A549 (cell line): ENCODE measurements at regions not wholly inside any gene's neighbourhood (a gene's known extent, or its start where the extent isn't known, plus 50 kb on each side); places are given as distances from the start of the nearest gene placed in this dataset.

Experiments used
- ATAC-seq, 2 experiments: fragments of 200-7000 bp in 1 of 2; fragments of >200 bp in 1 of 2; cut with Nextera tagmentation in 1 of 2; cut with Tn5 transposase in 1 of 2; 3 replicates each; pipeline versions ENCODE4 v1.8.0 to v1.9.1; 2018 to 2020; ENCODE audit warnings: mild to moderate bottlenecking in 1 of 2, moderate library complexity in 1 of 2
- CTCF ChIA-PET: fragments of 300-600 bp; sonication (Branson Sonifier 250); formaldehyde crosslinking; extraction: SDS; loops from one replicate; lab custom pipeline; 2021; ENCODE audit warnings: antibody characterized with exemption, inconsistent platforms; lab: Yijun Ruan, JAX
- POLR2A ChIA-PET: fragments of 350-600 bp; formaldehyde crosslinking; extraction: SDS; loops from one replicate; lab custom pipeline; 2021; ENCODE audit warnings: antibody characterized with exemption, inconsistent platforms; lab: Yijun Ruan, JAX
- DNase-seq, 2 experiments: peaks; one replicate each; pipeline versions ENCODE4 v3.0.0 to v3.0.0-alpha.2; 2011 to 2016; ENCODE audit warnings: low read depth in 1 of 2, low spot score in 1 of 2
- FAIRE-seq: peaks from 2 replicates; lab custom pipeline; 2011; peaks lifted over from hg19 to GRCh38; lab: Jason Lieb, UNC
- H3K27ac ChIP-seq, 2 experiments: fragments of >200 bp; sonication (Bioruptor Twin); formaldehyde crosslinking; 3 replicates each; pipeline ENCODE4 v1.5.1; 2016 to 2017
- H3K4me1 ChIP-seq: fragments of >200 bp; sonication (Bioruptor Twin); formaldehyde crosslinking; 3 replicates; pipeline ENCODE4 v1.6.1; 2016
- H3K4me2 ChIP-seq: fragments of >200 bp; sonication (Bioruptor Twin); formaldehyde crosslinking; 3 replicates; pipeline ENCODE4 v1.6.1; 2016
- H3K4me3 ChIP-seq: fragments of >200 bp; sonication (Bioruptor Twin); formaldehyde crosslinking; 3 replicates; pipeline ENCODE4 v1.5.1; 2016
- H3K9me3 ChIP-seq: fragments of >200 bp; sonication (Bioruptor Twin); formaldehyde crosslinking; 3 replicates; pipeline ENCODE4 v1.6.1; 2016
- CBX2 ChIP-seq: fragments of 200-600 bp; sonication (generic); IDR thresholded peaks from 2 replicates; pipeline ENCODE4 v1.6.1; 2016; ENCODE audit warnings: low read depth, mild to moderate bottlenecking, borderline replicate concordance
- CBX8 ChIP-seq: fragments of 200-600 bp; sonication (generic); IDR thresholded peaks from 2 replicates; pipeline ENCODE4 v1.6.1; 2016
- CHD4 ChIP-seq: fragments of 200-600 bp; sonication (generic); IDR thresholded peaks from 2 replicates; pipeline ENCODE4 v1.6.1; 2016; ENCODE audit warnings: antibody characterized with exemption, mild to moderate bottlenecking, borderline replicate concordance
- EHF ChIP-seq: fragments of 250-450 bp; sonication (Bioruptor Pico); IDR thresholded peaks from 2 replicates; pipeline ENCODE4 v1.5.0; 2020; ENCODE audit warnings: mild to moderate bottlenecking
- FOSB ChIP-seq: fragments of 250-450 bp; sonication (Bioruptor Pico); IDR thresholded peaks from 2 replicates; pipeline ENCODE4 v1.5.0; 2020; ENCODE audit warnings: mild to moderate bottlenecking, moderate library complexity
- FOSL2 ChIP-seq, 2 experiments: fragments of 450-650 bp in 1 of 2; fragments of >200 bp in 1 of 2; sonication (Bioruptor Twin) in 1 of 2; formaldehyde crosslinking; IDR thresholded peaks; 2 replicates each; pipeline versions ENCODE4 v1.5.0 to v1.6.1; 2016 to 2020; ENCODE audit warnings: mild to moderate bottlenecking in 1 of 2, moderate library complexity in 1 of 2
- HOXA7 ChIP-seq: fragments of 250-450 bp; sonication (Bioruptor Pico); IDR thresholded peaks from 2 replicates; pipeline ENCODE4 v1.5.0; 2020; ENCODE audit warnings: mild to moderate bottlenecking, moderate library complexity
- HOXB13 ChIP-seq: fragments of 250-450 bp; sonication (Bioruptor Pico); IDR thresholded peaks from 2 replicates; pipeline ENCODE4 v1.5.0; 2020; ENCODE audit warnings: low read depth, mild to moderate bottlenecking, moderate library complexity
- KDM1A ChIP-seq: fragments of 200-600 bp; sonication (generic); IDR thresholded peaks from 2 replicates; pipeline ENCODE4 v1.6.1; 2016; ENCODE audit warnings: low read depth, mild to moderate bottlenecking
- KDM5A ChIP-seq: fragments of 200-600 bp; sonication (generic); IDR thresholded peaks from 2 replicates; pipeline ENCODE4 v1.6.1; 2016; ENCODE audit warnings: antibody characterized with exemption, mild to moderate bottlenecking
- MAFK ChIP-seq: fragments of 450-650 bp; IDR thresholded peaks from 2 replicates; pipeline ENCODE4 v1.6.1; 2014; ENCODE audit not compliant: partially characterized antibody
- NR3C1 ChIP-seq: fragments of >200 bp; sonication (Bioruptor Twin); formaldehyde crosslinking; IDR thresholded peaks from 3 replicates; pipeline ENCODE4 v1.6.1; 2017
- RCOR1 ChIP-seq: fragments of 150-350 bp; IDR thresholded peaks from 2 replicates; pipeline ENCODE4 v1.6.1; 2014; ENCODE audit warnings: antibody characterized with exemption, low read length, low read depth
- RFX5 ChIP-seq: fragments of 450-650 bp; IDR thresholded peaks from 2 replicates; pipeline ENCODE4 v1.7.1; 2014; ENCODE audit warnings: antibody characterized with exemption, mild to moderate bottlenecking, moderate library complexity
- SREBF2 ChIP-seq: fragments of 450-650 bp; IDR thresholded peaks from 2 replicates; pipeline ENCODE4 v1.6.1; 2014; ENCODE audit warnings: mild to moderate bottlenecking, moderate library complexity
- TFCP2L1 ChIP-seq: fragments of 250-450 bp; sonication (Bioruptor Pico); IDR thresholded peaks from 2 replicates; pipeline ENCODE4 v1.5.0; 2021; ENCODE audit warnings: mild to moderate bottlenecking
- TP53 ChIP-seq: fragments of 250-450 bp; sonication (Bioruptor Pico); IDR thresholded peaks from 2 replicates; pipeline ENCODE4 v1.5.0; 2021; ENCODE audit warnings: mild to moderate bottlenecking, moderate library complexity
- ZC3H11A ChIP-seq: fragments of 450-650 bp; IDR thresholded peaks from 2 replicates; pipeline ENCODE4 v1.6.1; 2014; ENCODE audit warnings: antibody characterized with exemption, mild to moderate bottlenecking
- WGBS: methylation state at CpG from one replicate; pipeline ENCODE4 v1.1.6; 2017; ENCODE audit errors: missing lambda C conversion rate; 5-methylcytosine and 5-hydroxymethylcytosine counted together
- TF ChIP-seq, protein P1 (sequence below): IDR thresholded peaks from 2 replicates; pipeline ENCODE4 v1.6.1; 2012
- TF ChIP-seq, protein P2 (sequence below): fragments of 250-450 bp; sonication (Bioruptor Pico); IDR thresholded peaks from 2 replicates; pipeline ENCODE4 v1.5.0; 2020; ENCODE audit warnings: low read depth, mild to moderate bottlenecking, moderate library complexity
- TF ChIP-seq, protein P3 (sequence below): fragments of >200 bp; sonication (Bioruptor Twin); formaldehyde crosslinking; IDR thresholded peaks from 3 replicates; pipeline ENCODE4 v1.5.1; 2016

DNA sequence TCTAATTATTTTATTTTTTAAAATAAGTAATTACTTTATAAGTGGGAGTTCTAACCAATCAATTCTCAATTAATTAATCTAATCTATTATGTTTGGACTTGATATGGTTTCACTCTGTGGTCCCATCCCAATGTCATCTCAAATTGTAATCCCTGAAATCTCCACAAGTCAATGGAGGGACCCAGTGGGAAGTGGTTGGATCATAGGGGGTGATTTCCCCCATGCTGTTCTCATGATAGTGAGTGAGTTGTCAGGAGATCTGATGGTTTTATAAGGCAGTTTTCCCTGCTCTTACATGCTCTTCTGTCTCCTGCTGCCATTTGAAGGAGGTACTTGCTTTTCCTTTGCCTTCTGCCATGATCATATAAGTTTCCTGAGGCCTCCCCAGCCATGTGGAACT, 836.1 kb downstream of the GALC start:
- TF ChIP-seq KDM1A (no peak), CBX8 (no peak), EHF (CRISPR knock-in tag) (no peak), CHD4 (no peak), CBX2 (no peak), RCOR1 (no peak)
- TF ChIP-seq, protein P1, sequence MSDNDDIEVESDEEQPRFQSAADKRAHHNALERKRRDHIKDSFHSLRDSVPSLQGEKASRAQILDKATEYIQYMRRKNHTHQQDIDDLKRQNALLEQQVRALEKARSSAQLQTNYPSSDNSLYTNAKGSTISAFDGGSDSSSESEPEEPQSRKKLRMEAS: no peak
- ChIA-PET POLR2A (no interaction called here), CTCF (no interaction called here)
- Histone ChIP-seq H3K4me3 (no peak overlapping the region), H3K27ac (no peak overlapping the region), H3K9me3 (no peaks in the 10 kb centered on the region), H3K4me1 (no peaks in the 10 kb centered on the region), H3K4me2 (no peak overlapping the region)
- ATAC-seq (no peak), FAIRE-seq (no peak), DNase-seq (no peak)

DNA sequence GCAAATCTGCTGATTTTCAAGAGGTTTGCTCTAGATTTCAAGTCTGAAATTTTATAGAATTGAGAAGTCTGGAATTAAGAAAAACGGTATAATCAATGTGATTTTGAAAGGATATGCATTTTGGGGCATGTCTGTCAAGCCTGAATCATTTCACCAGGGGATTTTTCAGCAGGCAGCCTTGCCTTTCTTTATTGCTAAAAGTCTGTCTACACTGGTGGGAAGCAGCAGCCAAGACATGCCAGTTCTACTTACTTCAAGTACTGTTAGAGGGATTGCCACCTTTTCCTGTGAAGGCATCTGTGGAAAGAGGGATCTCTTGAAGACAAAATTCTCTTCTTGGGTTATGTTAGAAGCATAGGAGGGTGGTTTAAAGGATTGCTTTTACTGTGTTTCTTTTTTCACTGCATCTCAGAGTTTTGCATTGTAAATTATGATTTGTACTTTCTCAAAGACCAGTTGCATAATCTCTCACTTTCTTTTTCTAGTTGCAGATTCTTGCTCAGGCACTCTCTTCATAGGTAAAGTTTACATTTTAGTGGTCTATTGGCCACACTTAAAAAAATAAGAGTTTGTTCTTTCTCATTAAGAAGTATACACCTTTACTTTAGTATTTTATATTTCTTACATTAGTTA, 837.0 kb downstream of the GALC start:
- FAIRE-seq (no peak), ATAC-seq (no peak), DNase-seq (no peak)
- no peak overlapping the region for H3K4me3 ChIP-seq
- H3K4me1 ChIP-seq: no peaks in the 10 kb centered on the region
- WGBS: 3% methylated on average over 1 of the region's 1 CpG
- no peak overlapping the region for H3K4me2 ChIP-seq
- no peak overlapping the region for H3K27ac ChIP-seq
- ChIA-PET CTCF (no interaction called here), POLR2A (no interaction called here)
- no peak for TF ChIP-seq RFX5
- no peak for TF ChIP-seq FOSL2 (IDR thresholded peaks at IDR 0.05)
- no peak for TF ChIP-seq FOSL2 (CRISPR knock-in tag; IDR thresholded peaks at IDR 0.05)
- no peak for TF ChIP-seq KDM5A
- TF ChIP-seq CHD4: no peak
- TF ChIP-seq CBX8: no peak
- no peaks in the 10 kb centered on the region for H3K9me3 ChIP-seq

DNA sequence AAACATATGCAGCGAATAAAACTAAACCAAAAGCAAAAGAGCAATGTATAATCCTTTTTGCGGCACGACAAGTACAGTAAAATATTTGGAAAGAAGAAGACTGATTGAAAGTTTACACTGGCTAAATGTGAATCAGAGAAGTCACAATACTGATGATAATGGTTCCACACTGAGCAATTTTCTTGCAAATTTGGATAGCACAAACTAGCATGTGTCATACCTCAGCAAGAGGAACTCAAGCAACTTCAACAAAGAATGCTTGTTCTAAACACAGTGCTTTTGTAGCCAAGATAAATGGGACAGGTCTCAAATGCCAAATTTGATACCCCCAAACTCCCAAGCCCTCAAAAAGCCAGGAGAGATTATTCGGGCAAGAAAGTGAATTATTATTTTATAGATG, 839.1 kb downstream of the GALC start:
- WGBS: 25% methylated on average over 4 of the region's 4 CpGs
- TF ChIP-seq HOXA7 (CRISPR knock-in tag) (no peak), FOSB (no peak), ZC3H11A (no peak), CBX8 (no peak), CHD4 (no peak), EHF (CRISPR knock-in tag) (no peak), FOSL2 (IDR thresholded peaks at IDR 0.05) (no peak), FOSL2 (CRISPR knock-in tag; IDR thresholded peaks at IDR 0.05) (no peak), TFCP2L1 (CRISPR knock-in tag) (no peak), SREBF2 (no peak), NR3C1 (no peak), MAFK (no peak), KDM5A (no peak), TP53 (no peak), HOXB13 (CRISPR knock-in tag) (no peak)
- TF ChIP-seq, protein P2, sequence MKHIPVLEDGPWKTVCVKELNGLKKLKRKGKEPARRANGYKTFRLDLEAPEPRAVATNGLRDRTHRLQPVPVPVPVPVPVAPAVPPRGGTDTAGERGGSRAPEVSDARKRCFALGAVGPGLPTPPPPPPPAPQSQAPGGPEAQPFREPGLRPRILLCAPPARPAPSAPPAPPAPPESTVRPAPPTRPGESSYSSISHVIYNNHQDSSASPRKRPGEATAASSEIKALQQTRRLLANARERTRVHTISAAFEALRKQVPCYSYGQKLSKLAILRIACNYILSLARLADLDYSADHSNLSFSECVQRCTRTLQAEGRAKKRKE: no peak
- TF ChIP-seq, protein P3, sequence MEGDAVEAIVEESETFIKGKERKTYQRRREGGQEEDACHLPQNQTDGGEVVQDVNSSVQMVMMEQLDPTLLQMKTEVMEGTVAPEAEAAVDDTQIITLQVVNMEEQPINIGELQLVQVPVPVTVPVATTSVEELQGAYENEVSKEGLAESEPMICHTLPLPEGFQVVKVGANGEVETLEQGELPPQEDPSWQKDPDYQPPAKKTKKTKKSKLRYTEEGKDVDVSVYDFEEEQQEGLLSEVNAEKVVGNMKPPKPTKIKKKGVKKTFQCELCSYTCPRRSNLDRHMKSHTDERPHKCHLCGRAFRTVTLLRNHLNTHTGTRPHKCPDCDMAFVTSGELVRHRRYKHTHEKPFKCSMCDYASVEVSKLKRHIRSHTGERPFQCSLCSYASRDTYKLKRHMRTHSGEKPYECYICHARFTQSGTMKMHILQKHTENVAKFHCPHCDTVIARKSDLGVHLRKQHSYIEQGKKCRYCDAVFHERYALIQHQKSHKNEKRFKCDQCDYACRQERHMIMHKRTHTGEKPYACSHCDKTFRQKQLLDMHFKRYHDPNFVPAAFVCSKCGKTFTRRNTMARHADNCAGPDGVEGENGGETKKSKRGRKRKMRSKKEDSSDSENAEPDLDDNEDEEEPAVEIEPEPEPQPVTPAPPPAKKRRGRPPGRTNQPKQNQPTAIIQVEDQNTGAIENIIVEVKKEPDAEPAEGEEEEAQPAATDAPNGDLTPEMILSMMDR: no peak
- Histone ChIP-seq H3K9me3 (no peaks in the 10 kb centered on the region), H3K4me2 (no peak overlapping the region), H3K4me3 (no peak overlapping the region), H3K27ac (no peak overlapping the region), H3K4me1 (no peaks in the 10 kb centered on the region)
- DNase-seq (no peak), ATAC-seq (no peak), FAIRE-seq (no peak)
- CTCF ChIA-PET: no interaction called here
- POLR2A ChIA-PET: no interaction called here
